DND-41 (cell line): ENCODE measurements at regions not wholly inside any gene's neighbourhood (a gene's known extent, or its start where the extent isn't known, plus 50 kb on each side); places are given as distances from the start of the nearest gene placed in this dataset.

Experiments
- ATAC-seq: fragments of 200-7000 bp; cut with Tn5 transposase; 3 replicates; pipeline ENCODE4 v1.9.1; 2021; ENCODE audit warnings: low read depth; ENCODE audit not compliant: insufficient read depth
- DNase-seq: peaks from one replicate; pipeline ENCODE4 v3.0.0-alpha.2; 2020
- H2AFZ ChIP-seq: 2 replicates; pipeline ENCODE4 v1.6.0; 2012; ENCODE audit warnings: low read depth, low read length
- H3K27ac ChIP-seq: 2 replicates; pipeline ENCODE4 v1.5.1; 2012; ENCODE audit warnings: low read length, inconsistent platforms
- H3K27me3 ChIP-seq: fragments of 200-600 bp; sonication (generic); 2 replicates; pipeline ENCODE4 v1.6.0; 2012; ENCODE audit warnings: low read length, mild to moderate bottlenecking, inconsistent platforms; ENCODE audit not compliant: insufficient read depth, poor library complexity
- H3K36me3 ChIP-seq: 2 replicates; pipeline ENCODE4 v1.5.1; 2012; ENCODE audit warnings: low read length, inconsistent platforms; ENCODE audit not compliant: insufficient read depth
- H3K4me1 ChIP-seq: 2 replicates; pipeline ENCODE4 v1.5.1; 2012; ENCODE audit warnings: mild to moderate bottlenecking, low read length; ENCODE audit not compliant: insufficient read depth
- H3K4me2 ChIP-seq: 2 replicates; pipeline ENCODE4 v1.6.0; 2012; ENCODE audit warnings: mild to moderate bottlenecking, moderate library complexity, low read length, inconsistent platforms; ENCODE audit not compliant: insufficient read depth
- H3K4me3 ChIP-seq, 2 experiments: fragments of 200-600 bp in 1 of 2; shearing (Covaris generic) in 1 of 2; 2 replicates each; pipeline ENCODE4 v1.5.1; 2012 to 2016; ENCODE audit warnings: inconsistent platforms in 2 of 2, low read length in 2 of 2, mild to moderate bottlenecking in 2 of 2, low read depth in 1 of 2, moderate library complexity in 1 of 2
- H3K79me2 ChIP-seq: 2 replicates; pipeline ENCODE4 v1.6.0; 2012; ENCODE audit warnings: low read length, inconsistent platforms; ENCODE audit not compliant: insufficient read depth
- H3K9ac ChIP-seq: 2 replicates; pipeline ENCODE4 v1.6.0; 2012; ENCODE audit warnings: low read depth, mild to moderate bottlenecking, inconsistent platforms, low read length, moderate library complexity
- H3K9me3 ChIP-seq: 2 replicates; pipeline ENCODE4 v1.5.1; 2012; ENCODE audit warnings: low read length, moderate library complexity, mild to moderate bottlenecking, inconsistent platforms; ENCODE audit not compliant: insufficient read depth, severe bottlenecking
- H4K20me1 ChIP-seq: 2 replicates; pipeline ENCODE4 v1.6.0; 2012; ENCODE audit warnings: low read length; ENCODE audit not compliant: insufficient read depth
- CTCF ChIP-seq: IDR thresholded peaks from 2 replicates; pipeline ENCODE4 v1.5.1; 2012; ENCODE audit warnings: borderline replicate concordance, low read length, moderate library complexity, mild to moderate bottlenecking; ENCODE audit not compliant: poor library complexity, severe bottlenecking; ENCODE audit errors: extremely low read depth
- EZH2 ChIP-seq: IDR thresholded peaks from 3 replicates; pipeline ENCODE4 v1.6.1; 2012; ENCODE audit warnings: borderline replicate concordance, low read depth, mild to moderate bottlenecking, moderate library complexity, low read length, inconsistent platforms; ENCODE audit not compliant: severe bottlenecking

GRCh38 chr19:30752201-30752600 is 380.0 kb downstream of the ZNF536 start:
- H3K27me3 ChIP-seq: no peaks in the 10 kb centered on the region
- DNase-seq (no peak), ATAC-seq (no peak)
- no peak for TF ChIP-seq CTCF
- no peak for TF ChIP-seq EZH2
- H3K79me2 ChIP-seq: no peaks in the 10 kb centered on the region
- peaks cover 6% of the 10 kb centered on the region for H3K9me3 ChIP-seq
- no peaks in the 10 kb centered on the region for H3K4me1 ChIP-seq
- H4K20me1 ChIP-seq: no peaks in the 10 kb centered on the region
- H3K9ac ChIP-seq: no peak overlapping the region
- no peak overlapping the region for H3K4me2 ChIP-seq
- no peak overlapping the region for H2AFZ ChIP-seq
- no peak overlapping the region for H3K27ac ChIP-seq
- H3K4me3 ChIP-seq: no peak overlapping the region
- no peaks in the 10 kb centered on the region for H3K36me3 ChIP-seq

DNA sequence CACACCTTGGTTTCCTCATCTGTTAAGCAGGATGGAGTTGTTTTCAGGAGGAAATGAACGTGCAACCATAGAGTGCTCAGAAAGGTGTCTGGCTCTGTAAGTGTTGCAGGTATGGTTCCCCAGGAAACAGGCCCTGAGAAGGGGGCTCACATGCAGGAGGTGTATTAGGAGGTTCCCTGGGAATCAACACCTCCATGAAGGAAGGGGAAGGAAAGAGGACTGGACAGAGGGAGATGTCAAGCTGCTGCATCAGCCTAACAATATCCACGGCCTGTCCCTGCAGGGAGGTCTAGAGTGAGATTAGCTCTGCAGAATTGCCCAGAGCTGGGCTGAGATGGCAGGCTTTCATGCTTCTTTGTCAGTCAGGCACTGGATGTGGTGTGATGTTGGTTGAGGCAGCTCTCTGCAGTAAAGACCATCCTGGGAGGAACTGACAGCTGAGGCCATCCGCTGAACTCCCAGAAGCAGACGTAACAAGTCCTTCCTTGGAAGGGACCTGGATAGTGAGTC is 373.3 kb downstream of the ZNF536 start:
- TF ChIP-seq CTCF (no peak), EZH2 (no peak)
- Histone ChIP-seq H3K4me2 (no peak overlapping the region), H3K79me2 (no peaks in the 10 kb centered on the region), H3K9ac (no peak overlapping the region), H4K20me1 (no peaks in the 10 kb centered on the region), H2AFZ (no peak overlapping the region), H3K4me3 (no peak overlapping the region), H3K36me3 (no peaks in the 10 kb centered on the region), H3K4me1 (no peaks in the 10 kb centered on the region), H3K9me3 (peaks cover 6% of the 10 kb centered on the region), H3K27ac (no peak overlapping the region), H3K27me3 (no peaks in the 10 kb centered on the region)
- DNase-seq (no peak), ATAC-seq (no peak)

DNA sequence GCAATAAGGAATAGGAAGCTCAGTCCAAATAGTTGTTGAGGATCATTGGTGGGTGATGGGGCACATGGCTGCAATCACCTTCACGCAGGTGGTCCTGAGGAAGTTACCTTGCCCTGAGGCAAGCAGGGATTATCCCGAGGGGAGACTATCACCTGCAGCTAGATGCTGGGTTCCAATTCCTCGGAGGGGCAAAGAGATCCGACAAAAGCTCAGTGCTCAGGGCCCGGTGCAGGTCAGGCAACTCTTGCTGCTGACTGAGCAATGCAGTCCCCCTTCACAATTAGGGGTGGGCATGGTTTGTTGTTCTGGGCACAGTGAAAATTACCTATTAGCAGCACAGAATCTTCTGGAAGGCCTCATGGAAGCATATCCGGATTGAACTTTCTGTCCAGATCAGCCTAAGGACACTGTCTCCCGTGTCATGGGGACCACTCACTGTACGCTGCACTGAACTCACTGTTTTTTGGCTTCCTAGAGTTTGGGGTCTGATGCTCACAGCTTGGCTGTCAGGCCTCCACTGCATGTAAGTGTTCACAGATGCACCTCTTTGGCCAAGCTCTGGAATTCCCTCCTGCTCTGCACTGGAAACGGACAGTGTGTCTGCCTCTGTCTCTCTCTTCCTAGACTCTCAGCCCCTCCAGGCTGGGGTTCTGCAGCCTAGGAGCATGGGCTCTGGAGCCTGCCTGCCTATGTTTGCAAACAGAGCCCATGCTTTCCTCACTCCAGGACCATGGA is 372.7 kb downstream of the ZNF536 start:
- no peaks in the 10 kb centered on the region for H3K36me3 ChIP-seq
- no peak overlapping the region for H2AFZ ChIP-seq
- no peaks in the 10 kb centered on the region for H3K4me1 ChIP-seq
- no peaks in the 10 kb centered on the region for H3K27me3 ChIP-seq
- no peaks in the 10 kb centered on the region for H3K79me2 ChIP-seq
- TF ChIP-seq CTCF (no peak), EZH2 (no peak)
- H3K4me3 ChIP-seq: no peak overlapping the region
- ATAC-seq (no peak), DNase-seq (no peak)
- no peak overlapping the region for H3K9ac ChIP-seq
- H3K27ac ChIP-seq: no peak overlapping the region
- H4K20me1 ChIP-seq: no peaks in the 10 kb centered on the region
- no peak overlapping the region for H3K4me2 ChIP-seq
- peaks cover 6% of the 10 kb centered on the region for H3K9me3 ChIP-seq
